T-cell (primary cell): ENCODE measurements at regions not wholly inside any gene's neighbourhood (a gene's known extent, or its start where the extent isn't known, plus 50 kb on each side); places are given as distances from the start of the nearest gene placed in this dataset.

Experiments used
- ATAC-seq, 4 experiments: fragments of 200-7000 bp in 3 of 4; fragments of 150-1000 bp in 1 of 4; cut with Tn5 transposase; replicated peaks in 1 of 4; 1 replicate in 3 of 4; 2 replicates in 1 of 4; pipeline ENCODE4 v1.10.0; 2021; ENCODE audit warnings: moderate library complexity in 3 of 4, mild to moderate bottlenecking in 2 of 4, moderate number of reproducible peaks in 1 of 4
- CTCF ChIA-PET, 2 donors: fragments of 300-600 bp; sonication (Branson Sonifier 250); formaldehyde crosslinking; loops; one replicate each; lab custom pipeline; 2022; ENCODE audit warnings: antibody characterized with exemption in 2 of 2; lab: Charles Lee
- POLR2A ChIA-PET, 2 donors: fragments of 300-600 bp; sonication (Branson Sonifier 250); formaldehyde crosslinking; loops; one replicate each; lab custom pipeline; 2022; ENCODE audit warnings: antibody characterized with exemption in 2 of 2; lab: Charles Lee
- DNase-seq, 35 experiments: peaks; one replicate each; pipeline versions ENCODE4 v3.0.0 to v3.0.0-alpha.2; 2013 to 2023
- H3K27ac ChIP-seq: one replicate; pipeline ENCODE4 v1.5.1; 2013; ENCODE audit warnings: low read length
- H3K27me3 ChIP-seq, 2 experiments: replicated peaks in 1 of 2; 1 replicate in 1 of 2; 2 replicates in 1 of 2; pipeline versions ENCODE4 v1.6.1 to v1.7.0; 2013; ENCODE audit warnings: low read length in 1 of 2, mixed read lengths in 1 of 2; ENCODE audit not compliant: control insufficient read depth in 2 of 2, insufficient read depth in 2 of 2; ENCODE audit errors: extremely low read depth in 1 of 2
- H3K36me3 ChIP-seq, 2 donors: 1 replicate in 1 of 2; 2 replicates in 1 of 2; pipeline versions ENCODE4 v1.6.1 to v1.7.0; 2013; ENCODE audit warnings: low read length in 1 of 2; ENCODE audit not compliant: control insufficient read depth in 2 of 2, insufficient read depth in 1 of 2; ENCODE audit errors: extremely low read depth in 1 of 2
- H3K4me1 ChIP-seq, 2 experiments: 1 replicate in 1 of 2; 2 replicates in 1 of 2; pipeline versions ENCODE4 v1.6.1 to v1.7.0; 2013; ENCODE audit warnings: low read length in 2 of 2, mixed read lengths in 1 of 2; ENCODE audit not compliant: insufficient read depth in 2 of 2, control insufficient read depth in 1 of 2; ENCODE audit errors: extremely low read depth in 1 of 2
- H3K4me3 ChIP-seq, 2 donors: 1 replicate in 1 of 2; 2 replicates in 1 of 2; pipeline versions ENCODE4 v1.5.1 to v1.7.0; 2013; ENCODE audit warnings: mild to moderate bottlenecking in 2 of 2, low read length in 1 of 2, moderate library complexity in 1 of 2; ENCODE audit not compliant: control insufficient read depth in 1 of 2; ENCODE audit errors: extremely low read depth in 1 of 2
- H3K9me3 ChIP-seq: 2 replicates; pipeline ENCODE4 v1.7.0; 2013
- H3K27ac Mint-ChIP-seq, 2 donors: one replicate each; pipeline ENCODE4 v1.8.0; 2020 to 2021; ENCODE audit warnings: mild to moderate bottlenecking in 2 of 2, mixed read lengths in 2 of 2
- H3K27me3 Mint-ChIP-seq, 2 donors: one replicate each; pipeline ENCODE4 v1.8.0; 2021 to 2022; ENCODE audit warnings: mixed read lengths in 2 of 2
- H3K36me3 Mint-ChIP-seq: one replicate; pipeline ENCODE4 v1.8.0; 2021; ENCODE audit warnings: mixed read lengths
- H3K4me1 Mint-ChIP-seq, 3 donors: one replicate each; pipeline ENCODE4 v1.8.0; 2020 to 2022; ENCODE audit warnings: mixed read lengths in 3 of 3, mild to moderate bottlenecking in 1 of 3
- H3K4me3 Mint-ChIP-seq, 3 donors: one replicate each; pipeline ENCODE4 v1.8.0; 2020 to 2022; ENCODE audit warnings: mild to moderate bottlenecking in 3 of 3, mixed read lengths in 3 of 3, moderate library complexity in 3 of 3
- H3K9me3 Mint-ChIP-seq, 3 donors: one replicate each; pipeline ENCODE4 v1.8.0; 2020 to 2022; ENCODE audit warnings: mixed read lengths in 3 of 3
- WGBS: methylation state at CpG from one replicate; pipeline ENCODE4 v1.1.5; 2013; ENCODE audit warnings: missing lambda C conversion rate; ENCODE audit not compliant: insufficient coverage; 5-methylcytosine and 5-hydroxymethylcytosine counted together

DNA sequence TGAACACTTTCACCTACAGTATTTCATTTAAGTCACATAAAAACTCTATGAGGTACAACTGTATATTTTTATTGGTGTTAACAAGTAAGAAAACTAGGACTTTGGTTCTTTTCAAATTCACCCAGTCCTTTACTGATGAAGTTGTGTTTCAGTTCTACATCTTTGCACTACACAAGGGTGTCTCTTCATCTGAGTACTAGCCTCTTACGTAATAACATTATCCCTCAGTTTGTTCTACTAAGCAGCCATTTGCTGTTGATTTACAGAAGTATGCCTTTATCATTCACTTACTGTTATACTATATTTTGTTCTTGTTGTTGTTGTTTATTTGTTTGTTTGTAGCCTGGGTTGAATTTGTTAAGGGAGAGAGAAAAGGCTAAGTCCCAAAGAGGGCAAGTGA lies 311.9 kb downstream of the PLOD2 start:
- Histone ChIP-seq H3K27me3 (no peaks in the 10 kb centered on the region), H3K4me1 (no peaks in the 10 kb centered on the region), H3K27ac (no peak overlapping the region), H3K9me3 (no peaks in the 10 kb centered on the region), H3K36me3 (no peaks in the 10 kb centered on the region), H3K4me3 (no peak overlapping the region)
- no peak overlapping the region for H3K27ac Mint-ChIP-seq
- DNase-seq (no peak), ATAC-seq (no peak)
- no peaks in the 10 kb centered on the region for H3K36me3 Mint-ChIP-seq
- H3K9me3 Mint-ChIP-seq = peaks cover 3 to 11% (median 3%) of the 10 kb centered on the region in 3 donors
- ChIA-PET CTCF (no interaction called here), POLR2A (no interaction called here)
- no peaks in the 10 kb centered on the region for H3K27me3 Mint-ChIP-seq
- no peaks in the 10 kb centered on the region for H3K4me1 Mint-ChIP-seq
- no peak overlapping the region for H3K4me3 Mint-ChIP-seq
- no CpG with 5 or more reads among the region's 1 CpG for whole genome bisulfite sequencing

DNA sequence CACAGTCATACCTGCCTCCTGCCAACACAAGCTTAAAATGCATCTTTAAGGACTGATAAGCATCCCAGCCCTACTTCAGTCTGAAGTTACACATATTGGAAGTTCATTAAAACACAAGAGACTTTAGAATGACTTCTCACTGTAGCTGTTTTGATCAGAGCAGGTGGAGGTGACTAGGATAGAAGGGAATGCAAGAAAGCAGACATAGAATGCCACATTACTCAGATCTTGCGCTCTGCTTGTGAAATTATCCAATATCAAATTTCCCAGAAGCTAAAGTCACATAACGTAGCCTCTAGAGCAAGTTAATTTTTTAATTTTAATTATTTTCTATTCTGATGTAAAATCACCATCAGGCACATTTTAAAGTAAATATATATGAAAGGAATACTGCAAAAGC lies 306.5 kb downstream of the PLOD2 start:
- no peak for DNase-seq
- Histone ChIP-seq H3K4me1 (no peaks in the 10 kb centered on the region), H3K9me3 (no peaks in the 10 kb centered on the region), H3K36me3 (no peaks in the 10 kb centered on the region), H3K27ac (no peak overlapping the region), H3K4me3 (no peak overlapping the region), H3K27me3 (no peaks in the 10 kb centered on the region)
- no peaks in the 10 kb centered on the region for H3K27me3 Mint-ChIP-seq
- ChIA-PET POLR2A (no interaction called here), CTCF (no interaction called here)
- no peak for ATAC-seq
- H3K4me1 Mint-ChIP-seq = no peaks in the 10 kb centered on the region
- no peak overlapping the region for H3K27ac Mint-ChIP-seq
- H3K4me3 Mint-ChIP-seq = no peak overlapping the region
- H3K9me3 Mint-ChIP-seq = peaks cover 0 to 4% (median 3%) of the 10 kb centered on the region in 3 donors
- WGBS = no CpG with 5 or more reads among the region's 2 CpGs
- H3K36me3 Mint-ChIP-seq = no peaks in the 10 kb centered on the region

DNA sequence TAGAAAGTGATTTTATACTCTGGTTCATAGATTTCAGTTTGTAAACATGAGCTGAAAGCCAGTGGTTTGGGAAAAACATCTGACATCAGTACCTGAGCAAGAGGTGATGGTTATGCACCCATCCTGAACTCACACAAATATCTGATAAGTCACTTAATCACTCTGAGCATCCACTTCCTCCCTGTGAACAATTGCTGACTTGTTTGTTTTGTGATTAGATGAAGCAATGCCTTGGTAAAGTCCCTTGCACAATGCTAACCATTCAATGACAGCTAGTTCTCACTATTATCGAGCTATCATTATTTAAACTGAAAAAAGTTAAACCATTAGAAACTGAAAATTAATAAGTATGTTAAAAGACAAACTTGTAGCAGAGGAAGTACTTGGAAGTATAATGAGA lies 303.0 kb downstream of the PLOD2 start:
- no peaks in the 10 kb centered on the region for H3K27me3 ChIP-seq
- no peak for DNase-seq
- no peak overlapping the region for H3K27ac Mint-ChIP-seq
- no peaks in the 10 kb centered on the region for H3K4me1 ChIP-seq
- peaks cover 0 to 8% (median 3%) of the 10 kb centered on the region in 3 donors for H3K9me3 Mint-ChIP-seq
- no peaks in the 10 kb centered on the region for H3K9me3 ChIP-seq
- no peaks in the 10 kb centered on the region for H3K27me3 Mint-ChIP-seq
- no peak overlapping the region for H3K4me3 ChIP-seq
- no peaks in the 10 kb centered on the region for H3K36me3 ChIP-seq
- H3K4me1 Mint-ChIP-seq = no peaks in the 10 kb centered on the region
- ATAC-seq = no peak
- no peak overlapping the region for H3K27ac ChIP-seq
- H3K4me3 Mint-ChIP-seq = no peak overlapping the region
- POLR2A ChIA-PET = no interaction called here
- CTCF ChIA-PET = no interaction called here
- WGBS = no CpG with 5 or more reads among the region's 1 CpG
- H3K36me3 Mint-ChIP-seq = no peaks in the 10 kb centered on the region

DNA sequence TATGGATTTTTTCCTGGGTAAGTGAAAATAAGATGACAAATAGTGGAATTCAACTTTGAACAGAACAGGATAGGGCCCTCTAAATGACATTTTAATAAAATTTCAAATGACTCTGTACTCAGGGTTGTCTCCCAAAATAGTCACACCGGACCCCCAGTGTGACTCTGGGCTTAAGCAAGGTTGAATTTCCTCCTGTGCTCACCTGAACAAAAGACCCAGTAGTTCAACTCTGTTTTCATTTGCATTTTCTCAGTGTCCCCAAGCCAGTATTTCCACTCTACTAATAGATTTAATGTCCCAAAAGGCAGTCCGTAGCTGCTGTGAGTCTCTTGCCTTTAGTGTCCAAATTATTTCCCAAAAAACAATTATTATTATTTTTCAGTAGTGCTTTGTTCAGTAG lies 296.6 kb downstream of the PLOD2 start:
- ChIA-PET POLR2A (no interaction called here), CTCF (no interaction called here)
- Mint-ChIP-seq H3K27me3 (no peaks in the 10 kb centered on the region), H3K4me3 (no peak overlapping the region), H3K4me1 (no peaks in the 10 kb centered on the region), H3K9me3 (peaks cover 3 to 4% (median 3%) of the 10 kb centered on the region in 3 donors), H3K36me3 (no peaks in the 10 kb centered on the region), H3K27ac (no peak overlapping the region)
- Histone ChIP-seq H3K27me3 (no peaks in the 10 kb centered on the region), H3K27ac (no peak overlapping the region), H3K9me3 (no peaks in the 10 kb centered on the region), H3K4me1 (no peaks in the 10 kb centered on the region), H3K36me3 (no peaks in the 10 kb centered on the region), H3K4me3 (no peak overlapping the region)
- ATAC-seq = no peak
- 38% methylated on average over 1 of the region's 2 CpGs for WGBS
- no peak for DNase-seq

DNA sequence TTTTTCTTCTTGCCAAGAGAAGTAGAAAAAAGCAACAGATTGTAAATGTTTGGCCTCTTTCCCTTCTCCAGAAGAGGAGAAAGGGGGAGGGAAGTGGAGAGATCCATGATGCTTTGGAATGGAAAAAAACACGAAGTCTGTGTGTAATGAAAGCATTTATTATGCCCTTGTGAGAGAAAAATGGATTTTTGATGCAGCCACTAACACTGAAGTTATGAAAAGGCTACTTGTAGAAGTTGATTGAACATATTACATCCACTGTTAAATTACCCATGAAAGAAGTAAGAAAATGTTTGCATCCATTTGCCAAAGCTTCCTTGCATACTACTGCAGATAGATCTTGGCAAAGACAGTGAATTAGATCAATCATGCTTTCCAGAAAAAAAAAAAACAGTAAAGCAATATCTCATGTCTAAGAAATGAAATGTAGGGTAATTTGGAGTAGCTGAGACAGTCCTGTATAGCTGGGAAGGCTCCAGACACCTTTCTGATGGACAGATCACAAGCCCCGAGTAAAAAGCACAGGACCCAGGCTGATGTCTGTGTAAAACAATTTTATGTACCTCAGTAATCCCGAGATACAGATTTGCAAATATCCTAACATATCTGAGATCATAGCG lies 295.5 kb downstream of the PLOD2 start:
- Histone ChIP-seq H3K36me3 (no peaks in the 10 kb centered on the region), H3K27ac (no peak overlapping the region), H3K9me3 (no peaks in the 10 kb centered on the region), H3K4me3 (no peak overlapping the region), H3K27me3 (no peaks in the 10 kb centered on the region), H3K4me1 (no peaks in the 10 kb centered on the region)
- no peaks in the 10 kb centered on the region for H3K36me3 Mint-ChIP-seq
- no peak overlapping the region for H3K27ac Mint-ChIP-seq
- no peaks in the 10 kb centered on the region for H3K27me3 Mint-ChIP-seq
- DNase-seq (no peak), ATAC-seq (no peak)
- H3K9me3 Mint-ChIP-seq = peaks cover 0 to 3% (median 3%) of the 10 kb centered on the region in 3 donors
- H3K4me3 Mint-ChIP-seq = no peak overlapping the region
- ChIA-PET CTCF (no interaction called here), POLR2A (no interaction called here)
- H3K4me1 Mint-ChIP-seq = no peaks in the 10 kb centered on the region
- 50% methylated on average over 1 of the region's 4 CpGs for WGBS

DNA sequence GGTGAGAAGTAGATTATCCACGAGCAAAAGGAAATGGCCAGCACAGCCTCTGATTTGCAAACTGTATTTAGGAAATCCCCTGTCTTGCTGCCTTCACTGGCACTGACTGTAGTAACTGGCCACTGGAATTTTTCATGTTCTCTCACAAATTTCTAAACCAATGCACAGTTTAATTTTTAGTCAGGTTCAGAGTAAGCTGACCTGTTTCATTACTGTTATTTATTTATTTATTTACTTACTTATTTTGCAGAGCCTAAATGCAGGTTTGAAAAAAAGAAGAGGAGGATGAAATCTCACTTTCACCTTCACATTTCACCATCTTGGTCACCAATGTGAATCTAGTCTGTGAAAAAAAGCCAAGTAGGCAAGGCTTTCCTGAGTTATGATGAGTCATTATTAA lies 291.0 kb downstream of the PLOD2 start:
- H3K4me1 Mint-ChIP-seq = no peaks in the 10 kb centered on the region
- H3K27ac ChIP-seq = no peak overlapping the region
- DNase-seq (no peak), ATAC-seq (no peak)
- H3K27me3 ChIP-seq = no peaks in the 10 kb centered on the region
- no peak overlapping the region for H3K4me3 Mint-ChIP-seq
- POLR2A ChIA-PET = no interaction called here
- no peak overlapping the region for H3K27ac Mint-ChIP-seq
- CTCF ChIA-PET = no interaction called here
- no peaks in the 10 kb centered on the region for H3K9me3 ChIP-seq
- no peak overlapping the region for H3K4me3 ChIP-seq
- H3K9me3 Mint-ChIP-seq = peaks cover 0 to 13% (median 5%) of the 10 kb centered on the region in 3 donors
- no peaks in the 10 kb centered on the region for H3K4me1 ChIP-seq
- 50% methylated on average over 1 of the region's 1 CpG for WGBS
- no peaks in the 10 kb centered on the region for H3K36me3 Mint-ChIP-seq
- no peaks in the 10 kb centered on the region for H3K27me3 Mint-ChIP-seq
- H3K36me3 ChIP-seq = no peaks in the 10 kb centered on the region

DNA sequence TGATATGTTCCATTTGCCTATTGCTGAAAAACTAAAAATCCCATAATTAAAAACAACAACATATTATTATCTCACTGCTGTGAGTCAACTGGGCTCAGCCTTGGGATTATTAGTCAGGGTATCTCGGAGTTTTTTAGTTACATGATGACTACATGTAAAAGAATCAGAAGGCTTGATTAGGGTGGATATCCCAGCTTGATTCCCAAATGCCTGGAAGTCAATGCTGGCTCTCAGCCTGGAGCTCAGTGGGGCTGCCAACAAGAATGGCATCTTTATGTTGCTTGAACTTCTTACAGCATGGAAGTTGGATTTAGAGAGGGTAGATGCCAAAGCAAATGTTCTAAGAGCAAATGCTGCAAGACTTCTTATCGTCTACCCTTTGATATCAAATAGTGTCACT lies 278.5 kb downstream of the PLOD2 start:
- Mint-ChIP-seq H3K27me3 (no peaks in the 10 kb centered on the region), H3K36me3 (no peaks in the 10 kb centered on the region), H3K9me3 (peaks cover 6 to 14% (median 9%) of the 10 kb centered on the region in 3 donors), H3K27ac (no peak overlapping the region), H3K4me3 (no peak overlapping the region), H3K4me1 (no peaks in the 10 kb centered on the region)
- CTCF ChIA-PET = no interaction called here
- 50% methylated on average over 1 of the region's 2 CpGs for WGBS
- H3K4me3 ChIP-seq = no peak overlapping the region
- no peaks in the 10 kb centered on the region for H3K9me3 ChIP-seq
- H3K36me3 ChIP-seq = no peaks in the 10 kb centered on the region
- H3K27ac ChIP-seq = no peak overlapping the region
- DNase-seq (no peak), ATAC-seq (no peak)
- POLR2A ChIA-PET = no interaction called here
- H3K27me3 ChIP-seq = no peaks in the 10 kb centered on the region
- no peaks in the 10 kb centered on the region for H3K4me1 ChIP-seq
